ENCODE measurements at regions not wholly inside any gene's neighbourhood (a gene's known extent, or its start where the extent isn't known, plus 50 kb on each side); places are given as distances from the start of the nearest gene placed in this dataset.

- TF ChIP-seq EZH2 (IDR thresholded peaks at IDR 0.05) (no peak), POLR2AphosphoS5 (IDR thresholded peaks at IDR 0.05; ENCODE audit: borderline replicate concordance, low read depth, low read length) (no peak), FOXP2 (optimal IDR thresholded peaks at IDR 0.05; ENCODE audit: control extremely low read depth, extremely low read length, insufficient read depth) (no peak)
These were observed 908.7 kb downstream of the TTLL7 start for GRCh38 chr1:83090195-83090594.

Measured in SK-N-MC (cell line).